Right atrium auricular region (tissue), 2 donors: ENCODE measurements at regions not wholly inside any gene's neighbourhood (a gene's known extent, or its start where the extent isn't known, plus 50 kb on each side); places are given as distances from the start of the nearest gene placed in this dataset.

Experiments used
- DNase-seq: peaks from one replicate; pipeline ENCODE4 v3.0.0-alpha.2; 2019; ENCODE audit warnings: low spot score
- H3K27ac ChIP-seq, 2 donors: fragments of 200-600 bp; sonication (generic); 1 replicate in 1 of 2; 2 replicates in 1 of 2; pipeline ENCODE4 v1.5.1; 2016 to 2019
- H3K27me3 ChIP-seq, 2 donors: fragments of 200-600 bp; sonication (generic); one replicate each; pipeline versions ENCODE4 v1.5.1 to v1.6.0; 2017 to 2019
- H3K36me3 ChIP-seq: fragments of 200-600 bp; sonication (generic); one replicate; pipeline ENCODE4 v1.5.1; 2016
- H3K4me1 ChIP-seq, 2 donors: fragments of 200-600 bp; sonication (generic); one replicate each; pipeline versions ENCODE4 v1.5.1 to v1.6.0; 2017 to 2019
- H3K4me3 ChIP-seq, 2 donors: fragments of 200-600 bp; sonication (generic); 1 replicate in 1 of 2; 2 replicates in 1 of 2; pipeline ENCODE4 v1.5.1; 2017 to 2019; ENCODE audit warnings: mild to moderate bottlenecking in 1 of 2, moderate library complexity in 1 of 2
- H3K9me3 ChIP-seq, 2 donors: fragments of 200-600 bp; sonication (generic); one replicate each; pipeline ENCODE4 v1.5.1; 2019
- TF ChIP-seq, protein P1 (sequence below), 2 donors: fragments of 200-600 bp; sonication (generic); IDR thresholded peaks; one replicate each; pipeline ENCODE4 v1.5.1; 2019; ENCODE audit warnings: antibody characterized with exemption in 2 of 2

DNA sequence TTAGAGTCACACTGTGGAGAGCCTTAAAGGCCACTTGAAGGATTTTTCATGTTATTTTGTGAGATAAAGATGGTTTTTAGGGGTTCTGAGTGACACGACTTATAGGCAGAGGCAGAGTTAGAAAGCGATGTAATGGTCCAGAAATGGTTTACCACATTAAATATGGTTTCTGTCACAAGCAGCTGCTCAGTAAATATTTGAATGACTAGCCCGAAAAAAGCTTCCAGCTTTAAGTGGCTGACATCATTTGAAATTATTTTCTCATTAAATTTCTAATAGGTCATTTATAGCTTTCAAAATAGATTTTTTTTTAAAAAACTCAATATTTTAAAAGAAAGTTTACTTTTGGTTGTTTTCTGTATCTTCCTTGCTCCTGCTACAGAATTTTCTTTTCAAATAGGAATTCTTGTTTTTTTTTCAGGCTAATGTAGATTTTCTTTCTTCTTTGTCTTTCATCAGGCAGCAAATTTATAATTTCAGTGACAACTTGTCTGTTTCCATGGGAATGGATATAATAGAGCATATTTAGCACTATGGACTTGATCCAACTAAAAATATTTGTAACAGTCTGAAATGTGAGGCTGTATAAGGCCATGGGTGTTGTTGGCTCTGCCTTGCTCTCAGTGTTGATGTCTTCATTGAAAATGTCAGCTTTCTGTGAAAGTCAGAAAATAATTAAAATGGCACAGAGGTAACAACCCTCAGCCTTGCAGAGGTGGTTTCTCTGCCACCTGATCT, 700.0 kb downstream of the TMTC2 start:
- H3K27me3 ChIP-seq, result no peaks in the 10 kb centered on the region
- no peaks in the 10 kb centered on the region for H3K4me1 ChIP-seq
- H3K27ac ChIP-seq, result no peak overlapping the region
- no peak overlapping the region for H3K4me3 ChIP-seq
- H3K36me3 ChIP-seq, result no peaks in the 10 kb centered on the region
- TF ChIP-seq, protein P1, sequence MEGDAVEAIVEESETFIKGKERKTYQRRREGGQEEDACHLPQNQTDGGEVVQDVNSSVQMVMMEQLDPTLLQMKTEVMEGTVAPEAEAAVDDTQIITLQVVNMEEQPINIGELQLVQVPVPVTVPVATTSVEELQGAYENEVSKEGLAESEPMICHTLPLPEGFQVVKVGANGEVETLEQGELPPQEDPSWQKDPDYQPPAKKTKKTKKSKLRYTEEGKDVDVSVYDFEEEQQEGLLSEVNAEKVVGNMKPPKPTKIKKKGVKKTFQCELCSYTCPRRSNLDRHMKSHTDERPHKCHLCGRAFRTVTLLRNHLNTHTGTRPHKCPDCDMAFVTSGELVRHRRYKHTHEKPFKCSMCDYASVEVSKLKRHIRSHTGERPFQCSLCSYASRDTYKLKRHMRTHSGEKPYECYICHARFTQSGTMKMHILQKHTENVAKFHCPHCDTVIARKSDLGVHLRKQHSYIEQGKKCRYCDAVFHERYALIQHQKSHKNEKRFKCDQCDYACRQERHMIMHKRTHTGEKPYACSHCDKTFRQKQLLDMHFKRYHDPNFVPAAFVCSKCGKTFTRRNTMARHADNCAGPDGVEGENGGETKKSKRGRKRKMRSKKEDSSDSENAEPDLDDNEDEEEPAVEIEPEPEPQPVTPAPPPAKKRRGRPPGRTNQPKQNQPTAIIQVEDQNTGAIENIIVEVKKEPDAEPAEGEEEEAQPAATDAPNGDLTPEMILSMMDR (IDR thresholded peaks at IDR 0.05), result no peak
- H3K9me3 ChIP-seq, result no peaks in the 10 kb centered on the region
- DNase-seq, result no peak

DNA sequence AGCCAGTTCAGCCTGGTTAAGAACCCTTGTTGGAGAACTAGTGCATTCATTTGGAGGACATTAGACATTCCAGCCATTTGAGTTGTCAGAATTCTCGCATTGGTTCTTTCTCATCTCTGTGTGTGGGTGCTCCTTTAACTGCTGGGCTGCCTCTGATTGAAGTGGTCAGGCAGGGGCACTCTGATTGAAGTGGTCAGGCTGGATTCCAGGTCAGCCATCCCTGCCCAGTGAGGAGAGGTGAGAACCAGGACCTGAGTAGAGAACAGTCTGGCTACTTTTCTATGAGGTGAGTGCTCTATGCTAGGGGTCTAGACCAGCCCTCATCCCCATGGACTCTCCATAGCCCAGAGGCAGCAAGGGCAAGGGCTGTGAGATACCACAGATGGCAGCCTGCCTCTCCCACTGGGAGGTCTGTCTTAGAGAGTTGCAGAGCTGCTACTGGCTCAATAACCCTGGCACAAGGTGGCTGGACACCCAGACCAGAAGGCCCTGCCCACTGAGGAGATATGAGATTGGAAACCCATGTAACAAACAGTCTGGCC, 691.6 kb downstream of the TMTC2 start:
- TF ChIP-seq, protein P1 (IDR thresholded peaks at IDR 0.05), result no peak
- H3K27ac ChIP-seq, result no peak overlapping the region
- DNase-seq, result no peak
- H3K4me3 ChIP-seq, result no peak overlapping the region
- H3K4me1 ChIP-seq, result no peaks in the 10 kb centered on the region
- no peaks in the 10 kb centered on the region for H3K27me3 ChIP-seq
- H3K9me3 ChIP-seq, result no peaks in the 10 kb centered on the region
- no peaks in the 10 kb centered on the region for H3K36me3 ChIP-seq

- Histone ChIP-seq H3K4me3 (no peak overlapping the region), H3K9me3 (no peaks in the 10 kb centered on the region), H3K27ac (no peak overlapping the region), H3K4me1 (no peaks in the 10 kb centered on the region), H3K36me3 (no peaks in the 10 kb centered on the region), H3K27me3 (no peaks in the 10 kb centered on the region)
- DNase-seq, result no peak
- TF ChIP-seq, protein P1 (IDR thresholded peaks at IDR 0.05), result no peak
Measured at GRCh38 chr12:83365317-83365716, 678.6 kb downstream of the TMTC2 start.

DNA sequence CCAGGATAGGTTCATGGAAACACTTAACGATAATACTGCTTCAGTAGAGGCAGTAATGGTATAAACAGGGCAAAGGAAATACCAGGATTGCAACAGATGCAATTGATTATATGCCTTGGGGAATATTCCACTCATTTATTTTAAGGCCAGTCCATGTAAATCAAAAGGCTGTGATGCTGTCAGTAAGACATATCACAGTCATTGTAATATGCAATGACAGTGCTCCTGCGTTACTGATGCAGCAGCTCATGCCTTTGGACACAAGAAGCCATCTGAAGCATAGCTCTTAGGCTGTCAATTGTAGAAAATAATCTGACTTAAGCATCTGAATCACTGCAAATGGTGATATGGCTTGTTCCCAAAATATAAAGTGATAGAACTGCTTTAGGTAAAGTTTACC, 674.8 kb downstream of the TMTC2 start:
- Histone ChIP-seq H3K36me3 (no peaks in the 10 kb centered on the region), H3K4me3 (no peak overlapping the region), H3K4me1 (no peaks in the 10 kb centered on the region), H3K27me3 (no peaks in the 10 kb centered on the region), H3K9me3 (no peaks in the 10 kb centered on the region), H3K27ac (no peak overlapping the region)
- TF ChIP-seq, protein P1 (IDR thresholded peaks at IDR 0.05), result no peak
- no peak for DNase-seq

GRCh38 chr12:83361071-83361470, 674.4 kb downstream of the TMTC2 start:
- no peak overlapping the region for H3K27ac ChIP-seq
- no peaks in the 10 kb centered on the region for H3K36me3 ChIP-seq
- no peaks in the 10 kb centered on the region for H3K4me1 ChIP-seq
- TF ChIP-seq, protein P1 (IDR thresholded peaks at IDR 0.05), result no peak
- DNase-seq, result no peak
- no peak overlapping the region for H3K4me3 ChIP-seq
- no peaks in the 10 kb centered on the region for H3K27me3 ChIP-seq
- no peaks in the 10 kb centered on the region for H3K9me3 ChIP-seq
